ENCODE measurements at regions not wholly inside any gene's neighbourhood (a gene's known extent, or its start where the extent isn't known, plus 50 kb on each side); places are given as distances from the start of the nearest gene placed in this dataset.
"Not testable (repeated sequence)": the region's sequence is repeated elsewhere in the genome, so short reads cannot be mapped to it uniquely, and the experiment has no call there.

- POLR2A ChIA-PET: no interaction called here
- CTCF ChIA-PET: no interaction called here
These were observed 67.9 kb upstream of the RPL38 start for GRCh38 chr17:74135391-74136167.

GRCh38 chr17:74137416-74137815 is 66.1 kb upstream of the RPL38 start:
- CTCF ChIA-PET: no interaction called here
- POLR2A ChIA-PET: no interaction called here

GRCh38 chr17:74139120-74139519 is 64.4 kb upstream of the RPL38 start:
- ChIA-PET CTCF (no interaction called here), POLR2A (no interaction called here)

GRCh38 chr17:74140282-74140681 is 63.2 kb upstream of the RPL38 start:
- CTCF ChIA-PET: no interaction called here
- POLR2A ChIA-PET: no interaction called here

GRCh38 chr17:74141612-74142011 is 61.9 kb upstream of the RPL38 start:
- CTCF ChIA-PET: no interaction called here
- POLR2A ChIA-PET: no interaction called here

- POLR2A ChIA-PET, CTCF ChIA-PET: not testable (repeated sequence)
These were observed 60.2 kb upstream of the RPL38 start for GRCh38 chr17:74143318-74143717.

- ChIA-PET POLR2A (no interaction called here), CTCF (interaction anchor here (0.7 kb wide), 1 partner anchor 104 kb away, joined by 3 read pairs; no protein-coding TSS in a partner anchor)
These were observed 57.7 kb upstream of the RPL38 start for GRCh38 chr17:74145756-74146155.

GRCh38 chr17:74146196-74146595 is 57.3 kb upstream of the RPL38 start:
- ChIA-PET CTCF (interaction anchor here (0.7 kb wide), 1 partner anchor 105 kb away, joined by 3 read pairs; no protein-coding TSS in a partner anchor), POLR2A (no interaction called here)

GRCh38 chr17:74147056-74147835 is 56.2 kb upstream of the RPL38 start:
- CTCF ChIA-PET: no interaction called here
- POLR2A ChIA-PET: interaction anchor here (0.6 kb wide), 1 partner anchor 14 kb away, joined by 3 read pairs; no protein-coding TSS in a partner anchor

- POLR2A ChIA-PET: interaction anchor here (0.6 kb wide), 2 partner anchors 13 to 27 kb away, joined by 3 to 4 read pairs; no protein-coding TSS in a partner anchor
- CTCF ChIA-PET: no interaction called here
These were observed 55.5 kb upstream of the RPL38 start for GRCh38 chr17:74147966-74148365.

- ChIA-PET POLR2A (interaction anchor here (0.6 kb wide), 1 partner anchor 27 kb away, joined by 4 read pairs; no protein-coding TSS in a partner anchor), CTCF (no interaction called here)
These were observed 55.0 kb upstream of the RPL38 start for GRCh38 chr17:74148446-74148845.

- ChIA-PET CTCF (no interaction called here), POLR2A (no interaction called here)
These were observed 54.4 kb upstream of the RPL38 start for GRCh38 chr17:74148901-74149596.

- ChIA-PET POLR2A (no interaction called here), CTCF (no interaction called here)
These were observed 53.7 kb upstream of the RPL38 start for GRCh38 chr17:74149597-74150427.

- ChIA-PET CTCF (no interaction called here), POLR2A (no interaction called here)
These were observed 53.0 kb upstream of the RPL38 start for GRCh38 chr17:74150428-74151025.

GRCh38 chr17:74151551-74152315 is 51.7 kb upstream of the RPL38 start:
- ChIA-PET POLR2A (no interaction called here), CTCF (no interaction called here)

- POLR2A ChIA-PET: no interaction called here
- CTCF ChIA-PET: no interaction called here
These were observed 50.7 kb upstream of the RPL38 start for GRCh38 chr17:74152591-74153455.

- POLR2A ChIA-PET: no interaction called here
- CTCF ChIA-PET: no interaction called here
These were observed 50.0 kb upstream of the RPL38 start for GRCh38 chr17:74153456-74153810.

Data from activated CD8-positive, alpha-beta memory T cell treated with anti-CD3 and anti-CD28 coated beads for 36 hours (primary cell).